ENCODE measurements at regions not wholly inside any gene's neighbourhood (a gene's known extent, or its start where the extent isn't known, plus 50 kb on each side); places are given as distances from the start of the nearest gene placed in this dataset.

- TF ChIP-seq CTCF (IDR thresholded peaks at IDR 0.05 in 2 of 3, conservative IDR thresholded peaks at IDR 0.05 in 1 of 3; ENCODE audit: control insufficient read depth in 2 of 3, extremely low read depth in 1 of 3, insufficient read depth in 1 of 3, low read depth in 3 of 3, low read length in 3 of 3) (no peak), BCL11A (IDR thresholded peaks at IDR 0.05; ENCODE audit: low read depth, low read length) (no peak), BHLHE40 (IDR thresholded peaks at IDR 0.05; ENCODE audit: borderline replicate concordance in 1 of 2, low read depth in 2 of 2, low read length in 1 of 2) (no peak), NFYB (IDR thresholded peaks at IDR 0.05; ENCODE audit: insufficient read depth, low read depth, low read length) (no peak), MAX (IDR thresholded peaks at IDR 0.05; ENCODE audit: low read depth, low read length) (no peak), IRF3 (IDR thresholded peaks at IDR 0.05) (no peak)
Observed at GRCh38 chr1:193346085-193346484, 159.7 kb upstream of the B3GALT2 start.
